ENCODE measurements at regions not wholly inside any gene's neighbourhood (a gene's known extent, or its start where the extent isn't known, plus 50 kb on each side); places are given as distances from the start of the nearest gene placed in this dataset.

DNA sequence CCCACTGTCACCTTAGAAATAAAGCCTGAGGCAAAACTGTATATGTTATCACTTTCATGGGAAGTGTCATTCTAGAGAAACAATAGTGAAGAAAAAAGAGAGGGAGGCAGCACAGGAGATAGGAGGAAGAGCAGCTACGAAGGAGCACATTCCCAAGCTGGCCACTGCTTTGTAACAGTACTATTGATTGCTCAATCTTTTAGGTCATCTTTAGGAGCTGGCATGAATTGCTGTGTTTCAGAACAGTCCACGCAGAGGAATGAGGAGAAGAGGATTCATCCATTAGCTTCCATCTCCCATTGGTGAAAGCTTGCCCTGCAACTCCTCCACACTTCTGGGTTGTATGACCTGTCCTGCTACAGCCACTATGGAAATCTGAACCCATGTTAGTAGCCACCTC is 372.5 kb upstream of the DDHD1 start:
- H3T11ph ChIP-seq (ENCODE audit: low read length): no peak overlapping the region
- H3K9ac ChIP-seq (ENCODE audit: extremely low read depth, insufficient read length, low read length): no peak overlapping the region
- H2AFZ ChIP-seq (ENCODE audit: low read length): no peak overlapping the region
- Mint-ChIP-seq H3K9me3 (peaks cover 2 to 4% of the 10 kb centered on the region in 2 experiments; a peak in 2 of 5 replicates), H3K4me3 (no peak overlapping the region), H3K27me3 (ENCODE audit: low read depth) (no peaks in the 10 kb centered on the region), H3K36me3 (ENCODE audit: insufficient read depth in 1 of 3, low read depth in 3 of 3) (peaks cover 0 to 2% (median 0%) of the 10 kb centered on the region in 3 experiments; a peak in 1 of 7 replicates), H3K27ac (no peak overlapping the region), H3K4me1 (peaks cover 7 to 8% of the 10 kb centered on the region in 2 experiments)
- no peaks in the 10 kb centered on the region; the same call in 1 of the 2 replicates for H3K4me1 ChIP-seq (ENCODE audit: insufficient read depth, low read length)
- H4K91ac ChIP-seq (ENCODE audit: insufficient read length, low read depth, low read length): no peak overlapping the region
- no peak overlapping the region for H4K5ac ChIP-seq (ENCODE audit: insufficient read length, low read depth, low read length)
- H3K27ac ChIP-seq (ENCODE audit: insufficient read length, low read depth, low read length): no peak overlapping the region
- no peak overlapping the region for H3K18ac ChIP-seq (ENCODE audit: insufficient read length, low read depth, low read length)
- DNase-seq: no peak
- no peak overlapping the region for H3K4ac ChIP-seq (ENCODE audit: low read depth, low read length)
- no peaks in the 10 kb centered on the region for H3K9me3 ChIP-seq (ENCODE audit: control insufficient read depth, low read depth, low read length)
- H2BK120ac ChIP-seq (ENCODE audit: low read depth, low read length, poor library complexity, severe bottlenecking): no peak overlapping the region
- H3K23me2 ChIP-seq (ENCODE audit: insufficient read length, low read depth, low read length, poor library complexity, severe bottlenecking): no peaks in the 10 kb centered on the region
- H2AK5ac ChIP-seq (ENCODE audit: insufficient read length, low read length): no peak overlapping the region
- no peak overlapping the region for H2BK15ac ChIP-seq (ENCODE audit: low read depth, low read length)
- H2BK5ac ChIP-seq (ENCODE audit: insufficient read length, low read length): no peak overlapping the region
- no peaks in the 10 kb centered on the region for H3K79me2 ChIP-seq (ENCODE audit: insufficient read depth, low read length)
- no peaks in the 10 kb centered on the region for H4K20me1 ChIP-seq (ENCODE audit: control insufficient read depth, insufficient read depth, insufficient read length)
- no peaks in the 10 kb centered on the region for H3K79me1 ChIP-seq (ENCODE audit: insufficient read depth, low read depth, low read length, poor library complexity, severe bottlenecking)
- no peak overlapping the region for H2BK20ac ChIP-seq (ENCODE audit: low read depth, low read length, poor library complexity, severe bottlenecking)
- H3K23ac ChIP-seq (ENCODE audit: insufficient read length, low read depth, low read length): no peak overlapping the region
- no peaks in the 10 kb centered on the region for H3K27me3 ChIP-seq (ENCODE audit: insufficient read depth, low read length)
- no CpG with 5 or more reads among the region's 2 CpGs for WGBS (ENCODE audit: extremely low coverage, insufficient read length, low lambda C conversion rate)
- no peak overlapping the region for H3K14ac ChIP-seq (ENCODE audit: insufficient read depth, low read length)
- no peak overlapping the region for H4K8ac ChIP-seq (replicated peaks; ENCODE audit: insufficient read length, low read depth, low read length)
- no peak overlapping the region for H3K4me2 ChIP-seq (ENCODE audit: insufficient read depth, insufficient read length, low read length)
- no peak for TF ChIP-seq CTCF (conservative IDR thresholded peaks at IDR 0.05)
- H3K56ac ChIP-seq (ENCODE audit: insufficient read length, low read depth, low read length): no peak overlapping the region
- no peak overlapping the region for H2BK12ac ChIP-seq (ENCODE audit: insufficient read length, low read depth, low read length)
